Testis (tissue), 2 donors: ENCODE measurements at regions not wholly inside any gene's neighbourhood (a gene's known extent, or its start where the extent isn't known, plus 50 kb on each side); places are given as distances from the start of the nearest gene placed in this dataset.

Source experiments
- POLR2A ChIP-seq: fragments of 450-650 bp; IDR thresholded peaks from one replicate; pipeline ENCODE4 v1.6.1; 2017; ENCODE audit warnings: antibody characterized with exemption, mild to moderate bottlenecking, moderate library complexity
- TF ChIP-seq, protein P1 (sequence below), 3 experiments: fragments of 450-650 bp in 2 of 3; fragments of 200-600 bp in 1 of 3; sonication (generic) in 1 of 3; IDR thresholded peaks; one replicate each; pipeline ENCODE4 v1.5.1; 2016 to 2019; ENCODE audit warnings: antibody characterized with exemption in 3 of 3, mild to moderate bottlenecking in 2 of 3, moderate library complexity in 1 of 3

DNA sequence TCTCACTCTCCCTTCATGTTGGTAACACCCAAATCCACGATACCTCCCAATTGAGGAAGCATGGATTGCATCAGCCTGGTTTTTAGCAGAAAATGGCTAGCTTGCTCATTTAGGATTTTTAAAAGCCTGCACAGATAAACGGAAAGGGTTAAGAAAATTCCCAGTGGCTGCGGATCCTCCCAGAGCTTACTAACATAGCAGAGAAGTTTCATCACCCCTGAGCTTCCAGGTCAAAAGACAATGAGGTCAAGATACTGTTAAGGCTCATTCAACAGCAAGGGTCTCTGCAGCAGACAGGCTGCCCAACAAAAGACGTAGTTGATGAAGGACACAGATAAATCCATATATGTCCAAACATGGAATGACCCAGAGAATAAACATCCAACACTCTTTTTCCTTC lies 220.2 kb downstream of the ASMT start:
- TF ChIP-seq, protein P1, sequence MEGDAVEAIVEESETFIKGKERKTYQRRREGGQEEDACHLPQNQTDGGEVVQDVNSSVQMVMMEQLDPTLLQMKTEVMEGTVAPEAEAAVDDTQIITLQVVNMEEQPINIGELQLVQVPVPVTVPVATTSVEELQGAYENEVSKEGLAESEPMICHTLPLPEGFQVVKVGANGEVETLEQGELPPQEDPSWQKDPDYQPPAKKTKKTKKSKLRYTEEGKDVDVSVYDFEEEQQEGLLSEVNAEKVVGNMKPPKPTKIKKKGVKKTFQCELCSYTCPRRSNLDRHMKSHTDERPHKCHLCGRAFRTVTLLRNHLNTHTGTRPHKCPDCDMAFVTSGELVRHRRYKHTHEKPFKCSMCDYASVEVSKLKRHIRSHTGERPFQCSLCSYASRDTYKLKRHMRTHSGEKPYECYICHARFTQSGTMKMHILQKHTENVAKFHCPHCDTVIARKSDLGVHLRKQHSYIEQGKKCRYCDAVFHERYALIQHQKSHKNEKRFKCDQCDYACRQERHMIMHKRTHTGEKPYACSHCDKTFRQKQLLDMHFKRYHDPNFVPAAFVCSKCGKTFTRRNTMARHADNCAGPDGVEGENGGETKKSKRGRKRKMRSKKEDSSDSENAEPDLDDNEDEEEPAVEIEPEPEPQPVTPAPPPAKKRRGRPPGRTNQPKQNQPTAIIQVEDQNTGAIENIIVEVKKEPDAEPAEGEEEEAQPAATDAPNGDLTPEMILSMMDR (IDR thresholded peaks at IDR 0.05), result no peak
- TF ChIP-seq POLR2A, result no peak
